AG09319 (cell line): ENCODE measurements at regions not wholly inside any gene's neighbourhood (a gene's known extent, or its start where the extent isn't known, plus 50 kb on each side); places are given as distances from the start of the nearest gene placed in this dataset.
A peak's percentile ranks its signal among the peaks of the same experiment; 100 is the strongest.
"Not testable (repeated sequence)": the region's sequence is repeated elsewhere in the genome, so short reads cannot be mapped to it uniquely, and the experiment has no call there.

Experiments
- DNase-seq: peaks from one replicate; pipeline ENCODE4 v3.0.0-alpha.2; 2010; ENCODE audit warnings: low read depth; ENCODE audit errors: extremely low read depth
- CTCF ChIP-seq: IDR thresholded peaks from 2 replicates; pipeline ENCODE4 v1.5.1; 2011; ENCODE audit warnings: low read depth, mild to moderate bottlenecking, inconsistent platforms, low read length, moderate library complexity

GRCh38 chr1:232574889-232575762 is 54.8 kb downstream of the SIPA1L2 start:
- TF ChIP-seq CTCF, result no peak
- DNase-seq, result peak; percentile 34

- no peak for TF ChIP-seq CTCF
- no peak for DNase-seq
These were observed 55.9 kb downstream of the SIPA1L2 start for GRCh38 chr1:232574077-232574476.

GRCh38 chr1:232571523-232571922 is 58.4 kb downstream of the SIPA1L2 start:
- no peak for DNase-seq
- no peak for TF ChIP-seq CTCF

GRCh38 chr1:232570007-232570406 is 59.9 kb downstream of the SIPA1L2 start:
- no peak for TF ChIP-seq CTCF
- peak; percentile 20 for DNase-seq

GRCh38 chr1:232569554-232569921 is 60.4 kb downstream of the SIPA1L2 start:
- DNase-seq, result not testable (repeated sequence)

GRCh38 chr1:232568906-232569553 is 60.9 kb downstream of the SIPA1L2 start:
- no peak for DNase-seq
- TF ChIP-seq CTCF, result no peak

GRCh38 chr1:232568331-232568852 is 61.5 kb downstream of the SIPA1L2 start:
- TF ChIP-seq CTCF, result no peak
- no peak for DNase-seq
